Stimulated activated naive CD8-positive, alpha-beta T cell treated with anti-CD3 and anti-CD28 coated beads, Interleukin-15, Interleukin-2, amounts not matched to agents 100 U/mL and 50 U/mL, for 24 hours (primary cell): ENCODE measurements at regions not wholly inside any gene's neighbourhood (a gene's known extent, or its start where the extent isn't known, plus 50 kb on each side); places are given as distances from the start of the nearest gene placed in this dataset.
"Not testable (repeated sequence)": the region's sequence is repeated elsewhere in the genome, so short reads cannot be mapped to it uniquely, and the experiment has no call there.

Experiments
- ATAC-seq: fragments of 150-1000 bp; cut with Tn5 transposase; one replicate; pipeline ENCODE4 v1.10.0; 2021
- DNase-seq: peaks from one replicate; pipeline ENCODE4 v3.0.0; 2021

GRCh38 chr9:78871086-78871451 lies 574.1 kb downstream of the PSAT1 start:
- no peak for ATAC-seq

GRCh38 chr9:78871452-78872331 lies 574.8 kb downstream of the PSAT1 start:
- ATAC-seq = no peak
- no peak for DNase-seq

More at GRCh38 chr9:78871086-78871451, 574.1 kb downstream of the PSAT1 start:
- no peak for DNase-seq

- no peak for ATAC-seq
- DNase-seq = no peak
Observed at GRCh38 chr9:78874061-78874460, 577.1 kb downstream of the PSAT1 start.

- DNase-seq (no peak), ATAC-seq (no peak)
Observed at GRCh38 chr9:78879324-78880100, 582.6 kb downstream of the PSAT1 start.

GRCh38 chr9:78881295-78881694 lies 584.4 kb downstream of the PSAT1 start:
- DNase-seq (no peak), ATAC-seq (no peak)

GRCh38 chr9:78882481-78882880 lies 585.6 kb downstream of the PSAT1 start:
- DNase-seq = no peak
- no peak for ATAC-seq

GRCh38 chr9:78884611-78885150 lies 587.8 kb downstream of the PSAT1 start:
- ATAC-seq (no peak), DNase-seq (no peak)

- DNase-seq = no peak
- ATAC-seq = no peak
Observed at GRCh38 chr9:78892182-78892581, 595.3 kb downstream of the PSAT1 start.

- ATAC-seq (no peak), DNase-seq (no peak)
Observed at GRCh38 chr9:78892769-78893168, 595.8 kb downstream of the PSAT1 start.

GRCh38 chr9:78893774-78894401 lies 597.0 kb downstream of the PSAT1 start:
- DNase-seq (no peak), ATAC-seq (no peak)

GRCh38 chr9:78896479-78896878 lies 599.6 kb downstream of the PSAT1 start:
- DNase-seq (no peak), ATAC-seq (no peak)

- ATAC-seq (no peak), DNase-seq (no peak)
Observed at GRCh38 chr9:78898234-78898633, 601.3 kb downstream of the PSAT1 start.

- no peak for ATAC-seq
- DNase-seq = no peak
Observed at GRCh38 chr9:78899006-78899405, 602.1 kb downstream of the PSAT1 start.

- no peak for DNase-seq
- ATAC-seq = no peak
Observed at GRCh38 chr9:78900500-78900899, 603.6 kb downstream of the PSAT1 start.

- no peak for DNase-seq
- ATAC-seq = no peak
Observed at GRCh38 chr9:78902051-78902450, 605.1 kb downstream of the PSAT1 start.

GRCh38 chr9:78903581-78903980 lies 606.7 kb downstream of the PSAT1 start:
- DNase-seq (no peak), ATAC-seq (no peak)

- ATAC-seq = no peak
- DNase-seq = no peak
Observed at GRCh38 chr9:78904686-78905085, 607.8 kb downstream of the PSAT1 start.

GRCh38 chr9:78905387-78905786 lies 608.5 kb downstream of the PSAT1 start:
- ATAC-seq (no peak), DNase-seq (no peak)

- DNase-seq (no peak), ATAC-seq (no peak)
Observed at GRCh38 chr9:78905986-78906755, 609.2 kb downstream of the PSAT1 start.

GRCh38 chr9:78909566-78909965 lies 612.6 kb downstream of the PSAT1 start:
- ATAC-seq = no peak
- no peak for DNase-seq

- not testable (repeated sequence) for DNase-seq, ATAC-seq
Observed at GRCh38 chr9:78916884-78917283, 620.0 kb downstream of the PSAT1 start.

- DNase-seq (no peak), ATAC-seq (no peak)
Observed at GRCh38 chr9:78918976-78919375, 622.1 kb downstream of the PSAT1 start.
